GM10248 (cell line): ENCODE measurements at regions not wholly inside any gene's neighbourhood (a gene's known extent, or its start where the extent isn't known, plus 50 kb on each side); places are given as distances from the start of the nearest gene placed in this dataset.

Experiments
- CTCF ChIA-PET: fragments of 300-600 bp; sonication (Branson Sonifier 250); formaldehyde crosslinking; extraction: SDS; loops from one replicate; lab custom pipeline; 2021; ENCODE audit warnings: antibody characterized with exemption; lab: Yijun Ruan, JAX
- POLR2A ChIA-PET: fragments of 350-650 bp; sonication (Branson Sonifier 250); formaldehyde crosslinking; extraction: SDS; loops from one replicate; lab custom pipeline; 2020; ENCODE audit warnings: antibody characterized with exemption; lab: Yijun Ruan, JAX
- DNase-seq: peaks from one replicate; pipeline ENCODE4 v3.0.0; 2012; ENCODE audit errors: extremely low spot score
- CTCF ChIP-seq: IDR thresholded peaks from 2 replicates; pipeline ENCODE4 v1.5.1; 2012; ENCODE audit warnings: mild to moderate bottlenecking, low read depth; ENCODE audit errors: extremely low read depth, missing control alignments, control extremely low read depth

GRCh38 chr15:62691008-62691407 is 351.5 kb upstream of the TPM1 start:
- TF ChIP-seq CTCF: no peak
- DNase-seq: no peak
- POLR2A ChIA-PET: no interaction called here
- CTCF ChIA-PET: no interaction called here

GRCh38 chr15:62697636-62698035 is 344.9 kb upstream of the TPM1 start:
- no peak for TF ChIP-seq CTCF
- ChIA-PET POLR2A (no interaction called here), CTCF (interaction anchor here (1.0 to 1.2 kb wide), 2 partner anchors 13 to 21 kb away, joined by 3 to 4 read pairs; no protein-coding TSS in a partner anchor)
- DNase-seq: no peak

- ChIA-PET CTCF (interaction anchor here (1.2 to 1.4 kb wide), 2 partner anchors 14 to 44 kb away, joined by 4 read pairs; no protein-coding TSS in a partner anchor), POLR2A (no interaction called here)
- no peak for TF ChIP-seq CTCF
These were observed 343.9 kb upstream of the TPM1 start for GRCh38 chr15:62698646-62699045.

GRCh38 chr15:62706317-62706716 is 336.2 kb upstream of the TPM1 start:
- POLR2A ChIA-PET: no interaction called here
- no peak for TF ChIP-seq CTCF
- no peak for DNase-seq
- CTCF ChIA-PET: no interaction called here

More at GRCh38 chr15:62698646-62699045, 343.9 kb upstream of the TPM1 start:
- no peak for DNase-seq

GRCh38 chr15:62708470-62708869 is 334.1 kb upstream of the TPM1 start:
- DNase-seq: no peak
- no peak for TF ChIP-seq CTCF
- ChIA-PET POLR2A (no interaction called here), CTCF (interaction anchor here (1.8 to 1.9 kb wide), 2 partner anchors 25 to 27 kb away, joined by 5 read pairs; no protein-coding TSS in a partner anchor)

GRCh38 chr15:62709261-62709660 is 333.3 kb upstream of the TPM1 start:
- DNase-seq: no peak
- POLR2A ChIA-PET: no interaction called here
- no peak for TF ChIP-seq CTCF
- CTCF ChIA-PET: interaction anchor here (1.8 to 1.9 kb wide), 2 partner anchors 26 to 28 kb away, joined by 5 read pairs; no protein-coding TSS in a partner anchor
